NCI-H2107 treated with DMSO at 0.1 percent for 48 hours (cell line): ENCODE measurements at regions not wholly inside any gene's neighbourhood (a gene's known extent, or its start where the extent isn't known, plus 50 kb on each side); places are given as distances from the start of the nearest gene placed in this dataset.

ENCODE experiments used
- DNase-seq: peaks from one replicate; lab custom pipeline; 2025; ENCODE audit not compliant: unreplicated experiment; lab: John Stamatoyannopoulos, UW

GRCh38 chr11:64456509-64457320 is 97.8 kb downstream of the RPS6KA4 start:
- no peak for DNase-seq

GRCh38 chr11:64457416-64458010 is 98.2 kb upstream of the SLC22A11 start:
- no peak for DNase-seq

DNA sequence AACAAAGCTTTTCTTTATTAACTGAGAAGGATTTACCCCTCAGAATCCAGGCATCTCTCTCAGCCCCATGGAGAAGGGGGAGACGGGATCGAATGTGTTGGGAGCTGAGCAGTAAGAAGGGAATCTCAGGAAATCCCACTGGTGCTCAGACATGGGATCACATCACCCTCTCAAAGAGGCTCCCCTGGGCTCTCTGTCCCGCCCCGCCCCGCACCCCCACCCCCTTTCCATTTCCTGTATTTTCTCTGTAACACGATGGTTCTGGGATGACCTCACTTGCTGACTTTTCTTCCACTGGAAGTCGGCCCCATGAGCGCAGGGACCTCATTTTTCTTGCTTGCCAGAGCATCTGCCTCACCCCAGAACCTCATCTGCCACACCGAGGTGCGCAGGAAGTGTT is 96.7 kb upstream of the SLC22A11 start:
- DNase-seq = no peak

DNA sequence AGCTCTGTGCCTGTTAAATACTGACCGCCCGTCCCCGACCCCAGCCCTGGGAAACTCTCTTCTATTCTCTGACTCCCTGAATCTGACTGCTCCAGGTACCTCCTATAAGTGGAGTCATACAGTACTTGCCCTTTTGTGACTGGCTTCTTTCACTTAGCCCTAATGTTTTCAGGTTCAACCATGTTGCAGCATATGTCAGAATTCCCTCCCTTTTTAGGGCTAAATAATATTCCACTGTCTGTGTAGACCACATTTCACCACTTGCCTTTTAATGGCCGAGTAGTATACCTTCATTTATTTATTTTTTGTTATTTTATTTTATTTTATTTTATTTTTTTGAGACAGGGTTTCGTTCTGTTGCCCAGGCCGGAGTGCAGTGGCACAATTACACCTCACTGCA is 96.1 kb upstream of the SLC22A11 start:
- DNase-seq = no peak

GRCh38 chr11:64461081-64461480 is 94.7 kb upstream of the SLC22A11 start:
- no peak for DNase-seq

DNA sequence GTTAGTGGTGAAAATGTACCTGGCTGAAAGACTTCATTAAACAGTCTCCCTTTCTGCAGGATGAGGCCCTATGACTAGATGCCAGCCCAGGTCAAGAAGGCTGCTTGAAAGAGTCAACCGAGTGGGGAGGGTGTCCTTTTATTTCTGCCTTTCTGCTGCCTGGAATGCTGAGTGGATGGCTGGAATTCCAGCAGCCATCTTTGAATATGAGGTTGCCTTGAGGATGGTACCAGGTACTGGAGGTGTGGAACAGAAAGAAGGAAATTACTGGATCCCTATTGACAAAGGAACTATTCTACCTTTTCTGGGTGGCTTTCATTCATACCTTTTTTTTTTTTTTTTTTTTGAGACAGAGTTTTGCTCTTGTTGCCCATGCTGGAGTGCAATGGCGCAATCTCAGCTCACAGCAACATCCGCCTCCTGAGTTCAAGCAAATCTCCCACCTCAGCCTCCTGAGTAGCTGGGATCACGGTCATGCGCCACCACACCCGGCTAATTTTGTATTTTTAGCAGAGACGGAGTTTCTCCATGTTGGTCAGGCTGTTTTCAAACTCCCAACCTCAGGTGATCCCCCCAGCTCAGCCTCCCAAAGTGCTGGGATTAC is 89.5 kb upstream of the SLC22A11 start:
- no peak for DNase-seq

DNA sequence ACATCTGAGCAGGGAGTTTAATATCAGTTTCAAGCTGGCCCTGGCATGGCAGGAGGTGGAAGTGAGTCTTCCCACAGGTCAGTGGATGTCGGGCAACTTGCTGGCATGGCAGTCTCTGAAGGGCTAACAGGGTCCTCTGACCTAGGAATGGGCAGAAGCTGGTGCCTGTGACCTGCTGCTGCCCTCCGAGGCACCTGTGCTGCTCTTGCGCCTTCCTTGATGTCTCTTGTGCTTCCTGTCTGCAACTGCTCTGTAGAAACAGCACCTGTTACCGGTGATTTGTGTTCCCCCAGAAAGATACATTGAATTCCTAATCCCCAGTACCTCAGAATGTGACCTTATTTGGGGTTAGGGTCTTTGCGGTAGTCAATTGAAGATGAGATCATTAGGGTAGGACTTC is 86.5 kb upstream of the SLC22A11 start:
- DNase-seq = no peak

GRCh38 chr11:64472593-64473455 is 82.9 kb upstream of the SLC22A11 start:
- no peak for DNase-seq

- no peak for DNase-seq
Observed at GRCh38 chr11:64474680-64475079, 81.1 kb upstream of the SLC22A11 start.

DNA sequence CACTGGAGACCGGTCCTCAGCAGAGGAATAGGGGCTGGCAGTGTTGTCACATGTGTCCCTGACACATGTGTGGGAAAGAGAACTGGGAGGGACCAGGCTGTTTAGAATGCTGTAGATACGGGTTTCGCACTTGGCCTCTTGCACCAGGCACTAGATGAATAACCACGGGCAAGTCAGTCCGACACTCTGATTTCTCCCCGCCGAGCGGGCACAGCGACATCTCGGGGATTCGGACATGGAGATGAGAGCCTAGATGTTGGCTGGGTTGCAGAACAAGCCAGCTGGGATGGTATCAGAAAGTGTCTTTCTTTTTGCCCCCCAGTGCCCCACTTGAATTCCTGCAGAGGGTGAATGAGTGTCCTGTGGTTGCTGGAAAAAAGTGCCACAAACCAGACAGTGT is 80.6 kb upstream of the SLC22A11 start:
- no peak for DNase-seq

DNA sequence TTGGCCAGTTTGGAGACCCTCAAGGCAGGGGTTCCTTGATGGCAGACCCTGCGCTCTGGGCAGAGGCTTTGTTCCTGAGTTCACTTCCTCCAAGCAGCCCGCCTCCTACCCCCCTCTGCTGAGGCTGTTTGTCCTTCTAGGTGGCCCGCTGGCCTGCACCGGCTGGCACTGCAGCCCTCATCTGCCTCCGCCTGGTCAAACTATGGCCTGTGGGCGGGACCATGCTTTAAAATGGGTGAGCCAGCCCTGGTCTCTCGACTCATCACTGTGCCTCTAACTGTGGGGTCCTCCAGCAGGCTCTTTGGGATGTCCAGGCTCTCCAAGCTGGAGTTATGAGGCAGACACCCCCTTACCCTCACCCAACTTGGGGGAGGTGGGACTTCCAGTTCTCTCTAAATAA is 78.9 kb upstream of the SLC22A11 start:
- DNase-seq = no peak

GRCh38 chr11:64477675-64478074 is 78.1 kb upstream of the SLC22A11 start:
- DNase-seq = no peak

- DNase-seq = no peak
Observed at GRCh38 chr11:64482588-64482987, 73.2 kb upstream of the SLC22A11 start.

GRCh38 chr11:64484191-64485022 is 71.3 kb upstream of the SLC22A11 start:
- DNase-seq = no peak

DNA sequence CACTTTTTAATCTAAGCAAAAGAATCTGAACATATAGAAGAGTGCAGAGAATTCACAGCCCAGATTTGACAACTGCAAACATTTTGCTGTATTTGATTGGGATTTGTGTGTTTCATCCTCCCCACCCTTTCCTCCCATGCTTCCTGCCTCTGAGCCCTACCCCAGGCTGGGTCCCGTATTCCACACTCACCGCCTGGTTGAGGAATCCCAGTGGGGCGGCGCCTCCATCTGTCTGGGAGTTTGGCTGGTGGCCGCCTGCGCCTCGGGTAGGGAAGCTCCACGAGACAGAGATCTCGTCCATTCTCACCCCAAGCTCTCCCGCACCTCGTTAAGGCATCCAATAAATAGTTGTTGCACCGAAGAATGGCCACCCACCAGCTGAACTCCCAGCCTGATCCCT is 70.7 kb upstream of the SLC22A11 start:
- no peak for DNase-seq

DNA sequence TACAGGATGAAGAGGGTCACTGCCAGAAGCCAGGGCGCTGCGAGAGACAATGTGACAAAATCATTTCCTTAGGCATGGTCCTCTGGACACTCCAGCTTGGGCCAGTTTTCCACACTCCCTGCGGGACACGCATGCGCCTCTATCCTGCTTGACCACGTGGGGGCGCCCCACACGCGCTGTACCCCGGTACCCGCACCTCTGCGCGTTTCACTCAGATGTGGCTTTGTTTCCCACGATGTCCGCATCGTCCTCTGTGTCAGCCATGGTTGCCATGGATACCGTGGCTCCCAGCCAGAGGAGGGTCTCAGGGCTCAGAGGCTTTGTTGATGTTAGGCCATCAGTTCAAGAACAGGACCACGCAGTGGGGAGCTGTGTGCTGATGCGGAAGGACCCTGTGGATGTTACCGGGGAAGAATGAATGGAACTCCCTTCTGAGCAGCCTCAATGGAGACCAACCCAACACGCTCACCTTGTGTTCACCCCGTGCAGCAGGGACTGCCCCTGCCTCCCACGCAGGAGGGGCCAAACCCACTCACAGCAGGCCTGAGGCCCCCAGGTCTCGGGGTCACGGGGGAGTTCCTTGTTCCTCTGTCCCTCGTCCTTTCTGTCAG is 65.8 kb upstream of the SLC22A11 start:
- DNase-seq = no peak

DNA sequence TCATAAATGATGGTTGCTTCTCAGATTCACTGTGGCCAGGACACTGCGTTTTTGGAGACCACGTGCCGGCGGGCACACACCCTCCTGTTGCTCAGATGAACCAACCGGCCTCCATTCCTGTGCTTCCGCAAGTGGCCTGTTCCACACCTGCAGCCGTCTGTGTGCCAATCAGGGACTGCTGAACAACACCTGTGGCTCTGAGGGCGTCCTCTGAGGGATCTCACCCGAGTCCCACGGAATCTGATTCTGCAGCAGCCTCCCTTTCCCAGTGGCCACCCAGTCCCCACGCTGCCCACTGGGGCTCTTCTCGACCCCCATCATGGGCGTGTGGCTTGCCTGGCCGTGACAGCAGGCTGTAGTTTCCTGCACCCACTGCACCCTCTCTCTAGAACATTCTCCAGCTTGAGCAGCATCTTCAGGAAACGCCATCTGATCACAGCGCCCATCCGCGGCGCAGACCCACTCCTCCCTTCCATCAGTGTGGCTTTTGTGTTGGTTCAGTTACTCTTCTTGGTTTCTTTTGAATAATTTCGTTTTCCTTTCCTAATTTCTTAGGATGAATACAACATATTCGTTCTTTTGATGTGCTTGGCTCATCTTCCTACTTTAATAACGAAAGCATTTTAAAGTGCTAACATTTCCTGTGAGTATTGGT is 65.1 kb upstream of the SLC22A11 start:
- DNase-seq = no peak

DNA sequence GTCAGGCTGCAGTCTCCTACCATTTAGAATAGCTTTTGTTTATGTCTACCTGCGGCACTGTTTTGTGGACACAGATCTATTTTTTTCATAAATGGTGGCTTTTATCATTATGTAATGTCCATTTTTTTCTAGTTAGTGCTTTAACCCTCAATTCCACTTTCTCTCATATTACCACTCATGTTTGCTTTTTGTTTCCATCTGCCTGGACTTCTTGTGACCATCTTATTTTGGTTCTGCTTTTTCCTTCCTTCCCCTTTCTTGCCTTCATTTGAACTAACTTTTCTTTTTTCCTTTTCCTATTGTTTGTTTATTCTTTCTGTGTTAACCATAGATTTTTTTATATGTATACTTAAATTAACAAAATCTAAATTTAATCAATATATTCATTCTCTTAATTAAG is 63.2 kb upstream of the SLC22A11 start:
- no peak for DNase-seq

- DNase-seq = no peak
Observed at GRCh38 chr11:64498136-64498535, 57.6 kb upstream of the SLC22A11 start.
